ENCODE measurements at regions not wholly inside any gene's neighbourhood (a gene's known extent, or its start where the extent isn't known, plus 50 kb on each side); places are given as distances from the start of the nearest gene placed in this dataset.
A peak's percentile ranks its signal among the peaks of the same experiment; 100 is the strongest.

DNA sequence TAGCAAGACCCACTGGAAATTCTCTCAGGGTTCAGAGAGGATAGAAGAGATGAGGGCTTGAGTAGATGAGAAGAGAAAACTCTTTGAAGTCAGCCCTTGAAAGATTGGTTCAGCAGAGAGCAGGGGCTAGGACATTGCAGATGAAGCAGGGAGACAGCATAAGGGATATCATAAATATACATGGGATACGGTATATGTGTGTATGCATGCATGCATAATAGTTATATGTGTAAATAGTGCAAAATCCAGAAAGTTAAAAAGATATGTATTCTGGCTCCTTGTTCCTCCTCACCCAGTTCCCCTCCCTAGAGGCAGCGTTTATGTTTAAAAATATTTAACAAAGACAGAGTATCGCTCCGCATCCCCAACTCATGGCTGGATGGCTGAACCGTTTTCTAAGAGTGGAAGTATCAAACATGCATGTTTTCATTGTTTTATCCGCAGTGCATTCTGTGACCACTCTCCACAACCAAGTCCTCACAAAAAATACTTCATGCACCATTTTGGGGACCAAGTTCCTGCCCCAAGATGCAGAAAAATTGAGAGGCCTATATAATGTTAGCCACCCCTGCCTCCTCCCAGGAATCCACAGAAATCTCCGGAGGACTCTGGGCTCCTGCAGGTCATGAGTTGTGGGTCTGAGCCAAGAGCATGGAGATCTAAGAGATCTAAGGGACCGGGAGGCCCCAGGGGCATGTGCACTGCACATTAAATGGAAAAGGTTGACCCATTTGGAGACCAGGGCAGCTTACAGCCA, 119.5 kb downstream of the MTX3 start:
- no peak for DNase-seq

DNA sequence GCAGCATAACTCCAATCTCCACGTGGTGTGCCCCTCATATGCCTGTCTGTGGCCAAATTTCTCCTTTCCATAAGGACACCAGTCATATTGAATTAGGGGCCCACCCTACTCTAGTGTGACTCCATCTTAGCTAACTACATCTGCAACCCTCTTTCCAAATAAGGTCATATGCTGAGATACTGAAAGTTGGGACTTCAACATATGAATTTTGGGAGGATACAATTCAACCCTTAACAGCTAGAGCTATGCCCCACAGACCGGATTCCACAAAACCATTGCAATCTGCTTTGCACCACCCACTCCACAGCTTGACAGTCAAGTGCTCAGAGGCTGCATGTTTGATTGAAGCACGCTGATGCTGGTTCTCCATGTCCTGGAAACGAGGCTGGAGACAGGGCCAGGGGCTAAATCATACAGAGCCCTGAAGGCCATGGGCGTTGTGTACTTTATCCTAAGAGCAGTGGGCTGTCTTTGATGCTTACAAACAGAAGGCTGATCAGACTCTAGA, 122.8 kb downstream of the MTX3 start:
- no peak for DNase-seq

- no peak for DNase-seq
Observed at GRCh38 chr5:79865579-79865978, 125.5 kb downstream of the MTX3 start.

- no peak for DNase-seq
Observed at GRCh38 chr5:79864364-79864763, 126.7 kb downstream of the MTX3 start.

GRCh38 chr5:79859588-79859987, 131.5 kb downstream of the MTX3 start:
- no peak for DNase-seq

- no peak for DNase-seq
Observed at GRCh38 chr5:79858410-79858723, 132.7 kb downstream of the MTX3 start.

GRCh38 chr5:79857714-79858409, 133.2 kb downstream of the MTX3 start:
- DNase-seq = peak; percentile 38 to 53

DNA sequence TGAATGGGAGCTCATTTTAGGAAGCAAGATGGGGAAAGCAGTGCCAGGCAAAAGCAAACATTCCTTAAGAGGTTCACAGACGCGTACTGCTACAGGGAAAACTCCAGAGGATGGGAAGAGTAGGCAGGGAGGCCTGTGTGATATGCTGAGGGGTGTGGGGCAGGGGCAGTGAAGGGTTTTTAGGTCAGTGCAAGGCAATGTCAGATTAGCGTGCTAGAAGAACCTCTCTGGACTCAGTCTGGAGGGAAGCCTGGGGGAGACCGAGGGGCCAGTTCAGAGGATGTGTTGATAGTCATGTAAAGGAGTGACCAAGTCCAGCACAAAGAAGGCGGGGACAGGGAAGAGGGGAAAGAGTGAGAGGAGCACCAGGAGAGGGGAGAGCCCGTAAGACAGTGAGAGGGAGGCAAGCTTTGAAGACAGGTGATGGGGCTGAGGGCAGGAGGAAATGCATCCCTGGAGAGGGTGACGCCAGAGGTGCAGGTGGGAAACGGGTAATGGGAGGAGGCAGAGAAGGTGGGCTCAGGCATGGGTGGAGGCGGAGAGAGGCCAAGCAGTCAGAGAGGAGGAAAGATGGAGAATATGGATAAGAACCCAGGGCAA, 134.5 kb downstream of the MTX3 start:
- no peak for DNase-seq

- no peak for DNase-seq
Observed at GRCh38 chr5:79853676-79854418, 137.2 kb downstream of the MTX3 start.

GRCh38 chr5:79853028-79853427, 138.0 kb downstream of the MTX3 start:
- DNase-seq = no peak

GRCh38 chr5:79851391-79851863, 139.6 kb downstream of the MTX3 start:
- no peak for DNase-seq

DNA sequence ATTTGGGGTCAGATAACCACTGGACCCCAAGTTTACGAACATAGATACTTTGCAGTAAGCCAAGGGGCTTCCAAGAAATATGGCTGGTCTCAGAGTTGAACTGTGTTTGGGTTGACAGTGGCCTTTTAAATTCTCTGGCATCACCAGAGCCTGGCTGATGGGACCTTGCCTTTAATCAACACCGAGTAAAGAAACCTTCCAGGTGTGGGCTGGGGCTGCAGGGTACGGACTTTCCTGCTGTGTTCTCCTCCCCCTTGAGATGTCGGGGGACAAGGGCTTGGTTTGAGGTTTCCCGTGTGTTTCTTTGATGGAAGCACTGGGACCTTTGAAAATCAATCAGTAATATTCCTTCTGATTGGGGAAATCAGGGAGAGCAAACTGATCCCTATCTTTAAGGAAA, 140.1 kb downstream of the MTX3 start:
- DNase-seq = no peak

DNA sequence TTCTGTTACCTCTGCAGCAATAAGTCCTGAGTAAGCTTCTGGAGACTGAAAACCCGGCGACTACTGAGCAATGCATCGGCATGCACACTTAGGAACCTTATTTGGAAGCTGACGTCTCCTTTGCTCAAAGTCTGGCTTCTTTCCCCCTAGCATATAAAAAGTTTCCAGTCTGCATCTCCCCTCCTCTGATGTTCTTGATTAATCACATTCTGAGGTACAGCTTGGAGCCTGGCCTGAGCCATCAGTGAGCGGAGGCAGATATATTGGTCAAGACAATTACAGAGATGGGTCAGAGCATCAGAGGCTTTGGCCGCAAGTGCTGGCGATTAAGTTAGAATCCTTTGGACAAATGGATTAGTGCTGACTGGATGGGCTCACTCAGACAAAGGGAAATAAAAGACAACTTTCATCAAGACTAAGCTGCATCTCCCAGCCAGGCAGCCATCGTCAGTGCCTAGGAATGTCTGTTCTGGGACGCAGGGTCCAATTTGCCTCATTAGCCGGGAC, 140.7 kb downstream of the MTX3 start:
- DNase-seq = no peak

GRCh38 chr5:79849486-79850315, 141.4 kb downstream of the MTX3 start:
- no peak for DNase-seq
